Activated naive CD8-positive, alpha-beta T cell treated with anti-CD3 and anti-CD28 coated beads, Interleukin-2, amount 50 U/mL, for 16 hours (primary cell): ENCODE measurements at regions not wholly inside any gene's neighbourhood (a gene's known extent, or its start where the extent isn't known, plus 50 kb on each side); places are given as distances from the start of the nearest gene placed in this dataset.
"Not testable (repeated sequence)": the region's sequence is repeated elsewhere in the genome, so short reads cannot be mapped to it uniquely, and the experiment has no call there.

Experiments
- DNase-seq: peaks from one replicate; pipeline ENCODE4 v3.0.0-alpha.2; 2020; ENCODE audit warnings: low read depth, low spot score

DNA sequence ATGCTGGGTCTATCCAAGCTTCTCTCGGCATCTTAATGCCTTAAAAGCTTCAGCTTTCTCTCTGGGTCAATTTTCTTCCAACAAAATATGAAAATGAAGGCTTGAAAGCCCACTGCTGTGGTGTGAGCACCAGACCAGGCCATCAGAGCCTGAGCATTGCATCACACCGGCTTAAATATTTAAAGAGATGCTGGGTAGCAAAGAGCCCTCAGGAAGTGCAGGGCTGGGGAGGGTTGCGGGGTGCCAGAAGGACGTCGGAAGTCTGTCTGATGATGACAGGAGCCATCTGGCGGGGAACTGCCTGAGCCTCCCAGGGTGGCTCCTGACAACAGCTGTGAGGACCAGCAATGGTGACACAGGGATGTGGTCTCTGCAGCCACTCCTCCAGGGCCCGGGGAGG, 185.5 kb downstream of the OLFM1 start:
- DNase-seq = no peak

- DNase-seq = no peak
These were observed 187.7 kb downstream of the OLFM1 start for GRCh38 chr9:135275163-135275562.

GRCh38 chr9:135275571-135276289, 188.3 kb downstream of the OLFM1 start:
- no peak for DNase-seq

DNA sequence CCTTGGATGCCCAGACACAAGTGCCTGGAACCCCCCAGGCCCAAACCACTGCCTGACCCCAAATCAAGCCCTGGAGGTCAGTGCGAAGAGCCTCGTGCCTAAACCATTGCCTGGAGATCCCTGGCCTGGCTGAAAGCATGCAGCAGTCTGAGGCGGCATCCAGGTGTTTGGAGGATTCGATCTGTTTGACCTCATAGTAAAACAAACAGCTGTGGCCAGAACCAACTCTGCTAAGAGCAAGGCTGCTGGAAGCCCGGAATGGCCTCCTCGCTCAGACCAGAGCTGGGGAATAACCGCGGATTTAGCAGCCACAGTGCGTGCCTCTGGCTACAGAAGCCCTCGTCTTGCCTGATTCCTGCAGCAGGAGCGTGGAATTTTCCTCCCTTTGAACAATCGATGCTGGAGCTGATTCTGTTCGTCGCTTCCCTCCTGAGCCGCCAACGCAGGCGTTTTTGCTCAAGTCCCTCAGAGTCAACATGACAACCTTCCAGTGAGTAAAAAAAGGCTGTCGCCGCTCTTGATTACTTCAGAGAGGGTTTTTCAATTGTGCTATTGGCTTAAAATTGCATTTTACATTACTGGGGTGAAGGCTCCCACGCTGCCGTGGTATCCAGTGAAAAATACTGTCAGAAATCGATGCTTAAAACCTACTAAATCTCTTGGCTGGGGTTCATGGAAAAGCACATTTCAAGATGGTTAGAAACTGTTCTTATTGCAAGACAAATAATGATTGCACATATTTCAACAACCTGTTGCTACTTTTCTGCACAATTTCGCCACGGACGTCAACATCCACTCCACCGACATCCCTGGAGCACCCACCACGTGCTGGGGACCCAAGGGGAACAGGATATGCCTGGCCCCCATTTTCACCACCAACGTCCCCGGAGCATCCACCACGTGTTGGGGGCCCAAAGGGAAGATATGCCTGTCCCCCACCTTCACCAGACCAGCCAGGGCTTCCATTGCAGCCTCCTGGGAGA, 190.0 kb downstream of the OLFM1 start:
- no peak for DNase-seq

- DNase-seq = no peak
These were observed 191.1 kb downstream of the OLFM1 start for GRCh38 chr9:135278586-135278985.

DNA sequence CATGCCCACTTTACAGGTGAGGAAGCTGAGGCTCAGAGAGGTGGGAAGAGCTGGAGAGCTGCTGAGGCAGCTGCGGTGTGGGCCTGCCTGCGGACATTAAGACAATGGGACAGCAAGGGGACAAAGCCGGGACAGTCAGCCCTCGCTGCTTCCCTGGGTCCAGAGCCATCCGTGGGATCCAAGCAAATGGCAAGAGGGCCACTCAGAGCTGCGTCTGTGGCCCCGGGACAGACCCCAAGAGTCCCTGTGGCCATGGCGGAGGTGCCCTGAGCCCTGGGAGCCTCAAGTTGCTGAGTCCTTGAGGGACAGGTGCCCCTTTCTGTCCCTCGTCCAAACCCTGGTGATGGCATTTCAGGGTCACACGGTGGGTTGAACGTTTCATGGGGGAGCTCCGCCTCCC, 191.9 kb downstream of the OLFM1 start:
- DNase-seq = no peak

GRCh38 chr9:135279834-135280393, 192.4 kb downstream of the OLFM1 start:
- no peak for DNase-seq

DNA sequence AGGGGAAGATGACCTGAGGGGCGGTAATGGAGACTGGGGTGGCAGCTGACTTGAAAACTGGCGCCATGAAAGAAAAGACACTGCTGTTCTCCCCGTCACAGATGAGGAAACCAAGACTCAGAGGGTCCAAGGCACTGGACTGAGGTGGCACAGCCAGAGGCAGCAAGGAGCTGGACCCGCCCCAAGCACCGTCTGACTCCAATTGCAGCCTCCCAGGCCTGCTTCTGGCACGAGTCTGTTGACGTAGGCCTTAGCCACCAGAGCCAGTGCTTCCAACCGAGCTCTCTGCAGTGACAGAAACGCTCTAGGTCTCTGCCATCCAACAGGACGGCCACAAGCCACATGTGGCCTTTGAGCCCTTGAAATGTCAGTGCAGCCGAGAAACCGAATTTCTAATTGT, 193.2 kb downstream of the OLFM1 start:
- DNase-seq = no peak

- no peak for DNase-seq
These were observed 193.7 kb downstream of the OLFM1 start for GRCh38 chr9:135281151-135281550.

DNA sequence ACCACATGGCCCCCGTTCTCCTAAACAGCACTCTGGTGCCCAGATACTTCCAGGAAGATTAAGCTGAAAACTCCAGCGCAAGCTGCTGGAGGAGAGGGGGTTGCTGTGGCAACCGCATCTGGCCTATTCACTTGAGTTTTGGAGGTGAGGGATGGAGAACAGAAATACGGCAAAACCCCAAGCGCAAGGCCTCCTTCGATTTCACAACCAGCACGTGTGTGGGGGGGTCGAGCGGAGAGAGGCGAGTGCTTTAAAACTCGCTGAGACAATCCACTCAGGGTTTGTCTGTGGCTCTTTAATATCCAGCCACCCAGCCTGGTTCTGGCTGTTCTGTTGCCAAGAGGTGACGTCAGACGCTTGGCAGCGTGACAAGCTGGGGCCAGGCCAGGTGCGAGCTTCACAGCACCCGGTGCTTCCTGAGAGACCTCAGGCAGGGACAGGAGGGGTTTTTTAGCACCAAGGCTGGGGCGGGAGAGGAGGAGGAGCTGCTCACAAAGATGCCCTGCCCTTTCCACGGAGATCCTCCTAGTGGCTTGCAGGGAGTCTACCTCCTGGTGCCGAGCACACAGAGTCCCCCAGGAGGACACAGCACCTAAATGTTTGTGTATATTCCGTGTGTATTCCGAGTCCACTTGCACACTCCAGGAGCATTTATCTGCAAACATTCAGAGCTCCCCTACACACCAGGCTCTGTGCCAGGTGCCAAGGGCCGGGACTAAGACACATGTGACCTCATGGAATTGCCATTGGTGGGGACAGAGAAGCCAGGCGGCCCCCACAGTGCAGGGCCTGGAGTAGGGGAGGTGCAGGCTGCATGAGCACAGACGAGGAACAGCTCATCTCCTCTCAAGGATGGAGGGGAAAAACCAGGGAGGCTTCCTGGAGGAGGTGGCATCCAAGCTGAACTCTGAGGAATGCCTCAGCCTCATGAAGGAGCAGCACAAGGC, 194.6 kb downstream of the OLFM1 start:
- no peak for DNase-seq

DNA sequence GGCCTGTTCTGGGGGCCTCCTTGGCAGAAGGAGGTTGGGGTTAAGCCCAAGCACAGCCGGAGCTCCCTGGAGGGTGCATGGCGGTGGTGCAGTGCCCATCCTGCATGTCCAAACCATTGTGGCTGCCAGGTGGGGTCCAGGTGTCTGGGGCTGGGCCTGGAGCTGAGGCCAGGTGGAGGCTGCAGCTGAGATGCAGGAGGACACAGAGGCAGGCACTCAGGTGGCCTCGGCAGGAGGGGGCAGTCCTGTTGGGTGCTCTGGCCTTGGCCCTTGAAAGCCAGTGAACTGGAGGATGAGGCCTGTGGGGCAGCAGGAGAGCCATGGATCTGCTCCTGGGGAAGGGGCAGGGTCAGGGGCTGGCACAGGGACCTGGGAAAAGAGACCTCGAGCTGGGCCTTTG, 195.3 kb downstream of the OLFM1 start:
- no peak for DNase-seq

DNA sequence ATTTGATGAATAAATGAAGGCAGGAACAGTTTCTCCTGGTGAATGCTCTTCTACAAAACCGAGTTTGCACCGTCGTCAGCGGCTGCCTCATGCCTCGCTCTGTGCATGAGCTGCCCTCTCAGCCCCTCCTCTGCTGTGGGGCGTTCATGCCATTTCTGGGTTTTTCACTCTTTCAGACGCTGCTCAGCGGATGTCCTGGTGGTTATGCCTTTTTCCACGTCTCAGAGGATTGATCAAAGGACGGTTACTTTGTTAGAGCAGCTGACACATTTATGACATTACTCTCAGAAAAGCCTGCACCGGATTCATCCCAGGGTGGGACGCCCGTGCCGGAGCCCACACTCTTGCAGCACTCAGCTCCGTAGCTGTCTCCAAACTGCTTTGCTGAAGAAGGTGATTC, 195.9 kb upstream of the PPP1R26 start:
- DNase-seq = no peak

DNA sequence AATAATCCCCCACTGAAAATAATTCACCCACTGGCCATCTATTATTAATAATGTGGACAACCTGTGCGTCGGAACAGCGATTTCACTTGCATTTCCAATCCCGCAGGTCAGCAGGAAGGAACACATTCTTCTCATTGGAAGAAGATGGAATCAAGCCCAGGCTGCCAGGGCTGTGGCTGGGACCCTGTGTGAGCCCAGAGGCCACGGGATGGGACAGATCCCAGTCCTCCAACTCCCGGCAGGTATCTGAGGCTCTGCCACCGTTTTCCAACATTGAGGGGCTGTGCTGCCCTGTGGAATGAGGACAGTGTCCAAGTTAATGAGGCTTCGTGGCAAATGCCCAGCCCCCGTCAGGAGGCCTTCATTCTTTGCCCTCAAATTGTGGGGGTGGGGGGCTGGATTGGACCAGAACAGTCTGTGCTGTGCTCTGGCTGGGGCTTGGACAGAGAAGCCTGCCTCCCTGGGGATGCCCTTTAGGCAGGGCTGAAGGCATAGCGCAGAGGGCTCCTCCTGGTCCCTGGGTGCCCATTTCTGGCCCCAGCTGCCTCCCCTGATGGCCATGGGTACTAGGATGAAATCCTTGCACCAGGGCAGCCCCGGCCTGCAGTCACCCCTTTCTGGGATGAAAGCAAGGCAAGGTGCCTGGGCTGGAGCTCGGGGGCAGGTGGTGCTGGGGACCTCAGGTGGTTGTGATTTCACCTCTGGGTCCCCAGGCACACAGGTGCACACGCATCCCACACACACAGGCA, 195.0 kb upstream of the PPP1R26 start:
- DNase-seq = no peak

DNA sequence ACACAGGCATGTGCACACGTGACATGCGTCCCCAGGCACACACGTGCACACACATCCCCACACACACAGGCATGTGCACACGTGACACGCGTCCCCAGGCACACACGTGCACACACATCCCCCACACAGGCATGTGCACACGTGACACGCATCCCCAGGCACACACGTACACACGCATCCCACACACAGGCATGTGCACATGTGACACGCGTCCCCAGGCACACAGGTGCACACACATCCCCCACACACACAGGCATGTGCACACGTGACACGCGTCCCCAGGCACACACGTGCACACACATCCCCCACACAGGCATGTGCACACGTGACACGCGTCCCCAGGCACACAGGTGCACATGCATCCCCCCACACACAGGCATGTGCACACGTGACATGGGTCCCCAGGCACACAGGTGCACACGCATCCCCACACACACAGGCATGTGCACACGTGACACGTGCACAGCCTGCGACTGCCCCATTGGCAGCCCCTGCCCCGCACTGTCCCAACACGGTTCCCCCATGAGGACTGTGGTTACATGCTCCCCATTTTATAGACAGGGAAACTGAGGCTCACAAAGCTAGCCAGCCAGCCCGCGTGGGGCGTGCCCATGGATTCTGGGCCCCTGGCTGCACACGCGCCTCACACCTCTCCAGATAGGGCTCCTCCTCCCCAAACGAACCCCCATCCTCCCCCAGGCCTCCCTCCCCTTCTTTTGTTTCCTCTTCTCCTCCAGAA, 193.2 kb upstream of the PPP1R26 start:
- not testable (repeated sequence) for DNase-seq

- no peak for DNase-seq
These were observed 192.6 kb upstream of the PPP1R26 start for GRCh38 chr9:135286961-135287360.

DNA sequence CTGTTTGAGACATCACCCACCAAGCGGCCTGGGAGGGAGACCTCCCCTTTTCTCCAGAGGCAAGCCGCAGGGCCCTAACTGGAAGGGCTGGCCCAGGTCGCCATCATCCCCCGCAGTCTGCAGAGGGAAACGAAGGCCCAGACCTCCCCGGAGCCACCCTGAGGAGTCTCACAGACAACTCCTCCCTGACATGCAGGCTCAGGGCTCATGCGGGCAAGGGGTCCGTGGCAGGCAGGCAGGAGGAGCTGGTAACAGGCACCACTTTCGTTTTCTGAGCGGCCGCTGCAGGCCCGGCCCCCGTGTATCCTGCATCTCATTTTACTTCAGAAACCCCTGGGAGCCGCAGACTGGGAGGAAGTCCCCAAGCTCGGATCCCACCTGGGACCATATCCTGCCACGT, 192.0 kb upstream of the PPP1R26 start:
- no peak for DNase-seq

DNA sequence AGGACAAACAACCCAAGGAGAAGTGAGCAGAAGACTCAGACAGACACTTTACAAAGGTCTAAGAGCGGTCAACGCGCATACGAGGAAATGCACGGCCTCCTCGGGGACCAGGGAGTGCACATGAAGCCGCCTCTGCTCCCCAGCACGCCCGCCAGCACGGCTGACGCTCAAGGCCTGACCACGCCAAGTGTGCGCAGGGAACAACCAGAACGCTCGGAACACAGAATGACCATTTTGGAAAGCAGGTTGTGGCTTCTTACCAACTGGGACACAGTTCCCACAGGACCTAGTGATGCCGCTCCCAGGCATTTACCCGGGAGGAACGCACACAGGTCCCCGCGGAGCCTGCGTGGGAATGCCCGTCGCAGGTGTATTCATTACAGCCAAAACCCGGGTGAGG, 191.5 kb upstream of the PPP1R26 start:
- DNase-seq = no peak

DNA sequence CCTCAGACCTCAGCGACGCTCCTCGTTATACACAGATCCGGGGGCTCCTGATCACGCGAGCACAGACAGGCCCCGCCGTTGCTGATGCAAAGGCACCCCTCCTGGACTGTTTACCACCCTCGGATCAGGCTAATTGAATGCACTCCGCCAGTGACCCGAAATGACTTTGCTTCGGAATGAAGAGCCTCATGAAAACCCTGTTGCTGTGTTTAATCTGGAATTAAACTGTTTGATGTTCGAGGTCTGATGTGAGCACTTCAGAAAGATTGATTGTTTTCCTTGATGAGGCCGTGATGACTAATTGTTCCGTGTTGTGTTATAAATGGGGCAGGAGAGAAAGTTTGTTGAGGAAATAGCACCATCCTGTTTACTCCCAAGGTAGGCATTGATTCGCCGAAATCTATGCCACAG, 190.5 kb upstream of the PPP1R26 start:
- no peak for DNase-seq

DNA sequence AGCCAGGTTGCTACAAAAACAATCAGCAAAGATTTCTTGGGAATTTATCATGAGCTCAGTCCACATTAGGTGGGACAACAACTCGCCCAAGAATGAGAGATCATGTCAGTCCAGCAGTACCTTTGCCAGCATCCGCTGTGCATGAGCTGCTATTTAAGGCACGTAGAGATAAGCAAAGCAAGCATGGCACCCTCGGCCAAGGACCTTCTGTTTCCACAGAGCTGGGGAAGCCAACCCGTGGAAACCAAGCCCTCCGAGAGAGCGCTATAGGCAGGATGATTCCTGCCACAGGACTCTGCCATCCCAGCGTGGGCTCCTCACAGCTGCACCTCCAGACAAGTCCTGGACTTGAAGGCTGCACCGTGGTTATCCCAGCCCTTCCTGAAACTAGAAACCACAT, 189.5 kb upstream of the PPP1R26 start:
- DNase-seq = no peak

- DNase-seq = no peak
These were observed 189.0 kb upstream of the PPP1R26 start for GRCh38 chr9:135290566-135290965.
